Trophoblast cell (in vitro differentiated cells and primary cell): ENCODE measurements at regions not wholly inside any gene's neighbourhood (a gene's known extent, or its start where the extent isn't known, plus 50 kb on each side); places are given as distances from the start of the nearest gene placed in this dataset.
"Not testable (repeated sequence)": the region's sequence is repeated elsewhere in the genome, so short reads cannot be mapped to it uniquely, and the experiment has no call there.

Source experiments
- DNase-seq, 2 donors: peaks; one replicate each; pipeline ENCODE4 v3.0.0-alpha.2; 2016
- H2AFZ ChIP-seq: 2 replicates; pipeline ENCODE4 v1.6.1; 2013; ENCODE audit warnings: low read length, moderate library complexity, mild to moderate bottlenecking; ENCODE audit not compliant: insufficient read depth, poor library complexity
- H2AK5ac ChIP-seq: 2 replicates; pipeline ENCODE4 v1.6.1; 2013; ENCODE audit warnings: mild to moderate bottlenecking, low read length
- H2BK120ac ChIP-seq: 2 replicates; pipeline ENCODE4 v1.6.1; 2013; ENCODE audit warnings: low read length, mild to moderate bottlenecking, moderate library complexity; ENCODE audit not compliant: insufficient read depth, poor library complexity
- H2BK12ac ChIP-seq: 2 replicates; pipeline ENCODE4 v1.6.1; 2013; ENCODE audit warnings: mild to moderate bottlenecking, low read length, moderate library complexity
- H2BK5ac ChIP-seq: 2 replicates; pipeline ENCODE4 v1.6.1; 2013; ENCODE audit warnings: low read length, low read depth, moderate library complexity, mild to moderate bottlenecking; ENCODE audit not compliant: poor library complexity
- H3K14ac ChIP-seq: 2 replicates; pipeline ENCODE4 v1.6.1; 2013; ENCODE audit warnings: mild to moderate bottlenecking, low read length
- H3K18ac ChIP-seq: 2 replicates; pipeline ENCODE4 v1.6.1; 2013; ENCODE audit warnings: mild to moderate bottlenecking, low read length
- H3K23ac ChIP-seq: 2 replicates; pipeline ENCODE4 v1.6.1; 2013; ENCODE audit warnings: low read length
- H3K27ac ChIP-seq: 2 replicates; pipeline ENCODE4 v1.5.1; 2013; ENCODE audit warnings: low read depth, mild to moderate bottlenecking, inconsistent platforms, low read length, moderate library complexity
- H3K27me3 ChIP-seq: 2 replicates; pipeline ENCODE4 v1.6.1; 2013; ENCODE audit warnings: inconsistent platforms, mild to moderate bottlenecking, low read length, moderate library complexity; ENCODE audit not compliant: insufficient read depth
- H3K36me3 ChIP-seq, 2 experiments: 1 replicate in 1 of 2; 2 replicates in 1 of 2; pipeline ENCODE4 v1.6.1; 2013; ENCODE audit warnings: low read length in 2 of 2, mild to moderate bottlenecking in 2 of 2, moderate library complexity in 1 of 2; ENCODE audit not compliant: insufficient read depth in 2 of 2, control insufficient read depth in 1 of 2
- H3K4ac ChIP-seq: 2 replicates; pipeline ENCODE4 v1.6.1; 2013; ENCODE audit warnings: low read depth, mild to moderate bottlenecking, low read length, moderate library complexity
- H3K4me1 ChIP-seq, 2 experiments: 1 replicate in 1 of 2; 2 replicates in 1 of 2; pipeline ENCODE4 v1.6.1; 2013; ENCODE audit warnings: low read length in 2 of 2, mild to moderate bottlenecking in 2 of 2, moderate library complexity in 1 of 2; ENCODE audit not compliant: insufficient read depth in 2 of 2, control insufficient read depth in 1 of 2
- H3K4me2 ChIP-seq: 2 replicates; pipeline ENCODE4 v1.6.1; 2013; ENCODE audit warnings: inconsistent platforms, mild to moderate bottlenecking, low read length, moderate library complexity
- H3K4me3 ChIP-seq: 2 replicates; pipeline ENCODE4 v1.5.1; 2013; ENCODE audit warnings: mild to moderate bottlenecking, low read depth, low read length, inconsistent platforms
- H3K79me1 ChIP-seq: one replicate; pipeline ENCODE4 v1.6.1; 2013; ENCODE audit warnings: low read length
- H3K79me2 ChIP-seq: 2 replicates; pipeline ENCODE4 v1.6.1; 2013; ENCODE audit warnings: low read length, mild to moderate bottlenecking; ENCODE audit not compliant: control insufficient read depth, insufficient read depth, poor library complexity
- H3K9ac ChIP-seq: 2 replicates; pipeline ENCODE4 v1.6.1; 2013; ENCODE audit warnings: mild to moderate bottlenecking, low read length
- H3K9me3 ChIP-seq: 2 replicates; pipeline ENCODE4 v1.6.1; 2013; ENCODE audit warnings: low read depth, mild to moderate bottlenecking, control low read depth, inconsistent platforms, low read length; ENCODE audit not compliant: insufficient read depth
- H4K12ac ChIP-seq: 2 replicates; pipeline ENCODE4 v1.6.1; 2013; ENCODE audit warnings: low read depth, mild to moderate bottlenecking, low read length, moderate library complexity
- H4K8ac ChIP-seq: 2 replicates; pipeline ENCODE4 v1.6.1; 2013; ENCODE audit warnings: low read depth, mild to moderate bottlenecking, low read length, moderate library complexity
- H4K91ac ChIP-seq: one replicate; pipeline ENCODE4 v1.6.1; 2013; ENCODE audit warnings: low read depth, mild to moderate bottlenecking, low read length, moderate library complexity
- WGBS: extraction: QIAGEN DNeasy Blood & Tissue Kit; methylation state at CpG from one replicate; pipeline ENCODE4 v1.1.7; 2013; ENCODE audit warnings: missing lambda C conversion rate; ENCODE audit not compliant: insufficient read length, insufficient coverage; ENCODE audit errors: extremely low coverage; 5-methylcytosine and 5-hydroxymethylcytosine counted together

- H3K27me3 ChIP-seq, H3K27ac ChIP-seq, H2AK5ac ChIP-seq, H3K23ac ChIP-seq, H3K36me3 ChIP-seq, H4K91ac ChIP-seq, H3K4me3 ChIP-seq, H3K79me1 ChIP-seq, H4K12ac ChIP-seq, H3K9ac ChIP-seq, H3K79me2 ChIP-seq, H3K14ac ChIP-seq, H3K4ac ChIP-seq, H3K9me3 ChIP-seq, H2BK120ac ChIP-seq, H2BK5ac ChIP-seq, H2BK12ac ChIP-seq, H3K4me1 ChIP-seq, H3K4me2 ChIP-seq, DNase-seq, H2AFZ ChIP-seq, H3K18ac ChIP-seq, H4K8ac ChIP-seq: not testable (repeated sequence)
- no CpG with 5 or more reads among the region's 42 CpGs for WGBS
These were observed 584.3 kb upstream of the COBL start for GRCh38 chr7:51900755-51901488.

DNA sequence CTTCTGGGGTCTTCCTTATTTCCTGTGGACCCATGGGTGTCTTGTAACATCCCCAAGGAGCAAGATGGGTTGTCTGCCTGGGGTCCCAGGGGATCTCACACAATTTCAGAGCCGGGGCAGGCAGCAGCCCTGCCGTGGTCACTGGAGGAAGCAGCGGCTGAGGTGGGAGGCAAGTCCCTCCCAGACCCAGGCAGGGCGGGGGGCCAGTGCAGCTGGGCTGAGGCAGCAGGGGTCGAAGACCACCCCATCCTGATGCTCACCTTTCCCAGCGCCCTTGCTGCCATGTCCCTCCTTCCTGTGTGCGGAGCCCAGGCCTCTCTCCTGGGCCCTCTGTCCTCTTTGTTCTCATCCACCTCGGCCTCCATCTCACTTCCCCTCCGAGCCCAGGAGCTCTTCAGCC lies 583.0 kb upstream of the COBL start:
- Histone ChIP-seq H3K9ac (no peak overlapping the region), H4K8ac (no peak overlapping the region), H3K4me3 (no peak overlapping the region), H4K91ac (no peak overlapping the region), H3K4me1 (no peaks in the 10 kb centered on the region), H2BK120ac (no peak overlapping the region), H3K36me3 (no peaks in the 10 kb centered on the region), H3K9me3 (no peaks in the 10 kb centered on the region), H4K12ac (peak overlapping the region; percentile 32), H2AFZ (no peak overlapping the region), H3K79me1 (no peaks in the 10 kb centered on the region), H3K4ac (no peak overlapping the region), H3K27me3 (no peaks in the 10 kb centered on the region), H3K14ac (no peak overlapping the region), H3K27ac (no peak overlapping the region), H2AK5ac (no peak overlapping the region), H3K23ac (no peak overlapping the region), H3K18ac (no peak overlapping the region), H2BK12ac (no peak overlapping the region), H2BK5ac (no peak overlapping the region), H3K79me2 (no peaks in the 10 kb centered on the region), H3K4me2 (no peak overlapping the region)
- no CpG with 5 or more reads among the region's 9 CpGs for WGBS
- no peak for DNase-seq

- Histone ChIP-seq H4K8ac (no peak overlapping the region), H3K23ac (no peak overlapping the region), H3K79me2 (no peaks in the 10 kb centered on the region), H3K4ac (no peak overlapping the region), H3K4me3 (no peak overlapping the region), H3K4me2 (no peak overlapping the region), H4K12ac (no peak overlapping the region), H4K91ac (no peak overlapping the region), H3K9ac (no peak overlapping the region), H2BK5ac (no peak overlapping the region), H2BK120ac (no peak overlapping the region), H3K36me3 (no peaks in the 10 kb centered on the region), H3K27me3 (no peaks in the 10 kb centered on the region), H3K4me1 (no peaks in the 10 kb centered on the region), H3K18ac (no peak overlapping the region), H2AK5ac (no peak overlapping the region), H2AFZ (no peak overlapping the region), H2BK12ac (no peak overlapping the region), H3K14ac (no peak overlapping the region), H3K79me1 (no peaks in the 10 kb centered on the region), H3K9me3 (peaks cover 2% of the 10 kb centered on the region), H3K27ac (no peak overlapping the region)
- no CpG with 5 or more reads among the region's 1 CpG for WGBS
- DNase-seq = no peak
These were observed 565.8 kb upstream of the COBL start for GRCh38 chr7:51882412-51882811.

DNA sequence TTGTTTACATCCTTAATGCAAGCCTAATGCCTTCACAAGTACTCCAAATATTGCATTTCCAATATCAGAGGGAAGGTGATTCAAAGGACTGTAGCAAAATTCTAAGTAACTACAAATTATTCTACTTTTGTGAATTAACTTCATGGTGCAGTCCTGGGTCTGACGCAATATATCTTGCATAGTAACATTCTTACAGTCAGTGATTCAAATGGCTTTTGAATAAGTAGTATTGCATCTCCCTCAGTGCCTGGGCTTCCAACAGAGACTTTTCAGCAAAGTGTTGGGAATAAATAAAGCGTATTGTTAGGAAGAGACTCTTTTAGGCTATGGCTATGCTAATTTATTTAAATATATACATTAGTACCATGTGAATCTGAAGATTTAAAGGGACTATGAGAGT lies 564.7 kb upstream of the COBL start:
- H3K4me1 ChIP-seq = no peaks in the 10 kb centered on the region
- no peak overlapping the region for H3K9ac ChIP-seq
- H2BK12ac ChIP-seq = no peak overlapping the region
- peaks cover 2% of the 10 kb centered on the region for H3K9me3 ChIP-seq
- no peak overlapping the region for H3K4me2 ChIP-seq
- H3K4me3 ChIP-seq = no peak overlapping the region
- DNase-seq = no peak
- no peak overlapping the region for H2AFZ ChIP-seq
- no peak overlapping the region for H3K4ac ChIP-seq
- no peak overlapping the region for H4K8ac ChIP-seq
- H3K14ac ChIP-seq = no peak overlapping the region
- no peak overlapping the region for H3K27ac ChIP-seq
- no peaks in the 10 kb centered on the region for H3K79me1 ChIP-seq
- no CpG with 5 or more reads among the region's 2 CpGs for WGBS
- H3K79me2 ChIP-seq = no peaks in the 10 kb centered on the region
- no peak overlapping the region for H3K23ac ChIP-seq
- no peak overlapping the region for H2BK5ac ChIP-seq
- no peak overlapping the region for H4K91ac ChIP-seq
- H2AK5ac ChIP-seq = no peak overlapping the region
- no peak overlapping the region for H3K18ac ChIP-seq
- no peak overlapping the region for H4K12ac ChIP-seq
- no peaks in the 10 kb centered on the region for H3K27me3 ChIP-seq
- no peaks in the 10 kb centered on the region for H3K36me3 ChIP-seq
- H2BK120ac ChIP-seq = no peak overlapping the region
